Muscle of leg (tissue), 3 donors: ENCODE measurements at regions not wholly inside any gene's neighbourhood (a gene's known extent, or its start where the extent isn't known, plus 50 kb on each side); places are given as distances from the start of the nearest gene placed in this dataset.

ENCODE experiments used
- DNase-seq: peaks from one replicate; pipeline ENCODE4 v3.0.0; 2013
- H3K27ac ChIP-seq: one replicate; pipeline ENCODE4 v1.5.1; 2013; ENCODE audit warnings: mild to moderate bottlenecking, low read length, control low read depth
- H3K27me3 ChIP-seq: one replicate; pipeline ENCODE4 v1.6.1; 2013; ENCODE audit warnings: low read length; ENCODE audit not compliant: control insufficient read depth, insufficient read depth
- H3K36me3 ChIP-seq: one replicate; pipeline ENCODE4 v1.6.1; 2013; ENCODE audit warnings: low read length; ENCODE audit not compliant: control insufficient read depth, insufficient read depth
- H3K4me1 ChIP-seq: one replicate; pipeline ENCODE4 v1.6.1; 2013; ENCODE audit warnings: low read length; ENCODE audit not compliant: control insufficient read depth, insufficient read depth
- H3K4me3 ChIP-seq: one replicate; pipeline ENCODE4 v1.5.1; 2013; ENCODE audit warnings: low read length, control low read depth
- H3K9me3 ChIP-seq: replicated peaks from 2 replicates; pipeline ENCODE4 v1.6.1; 2013; ENCODE audit warnings: low read depth, low read length; ENCODE audit not compliant: control insufficient read depth
- WGBS: methylation state at CpG from one replicate; pipeline ENCODE4 v1.1.5; 2013; ENCODE audit warnings: missing lambda C conversion rate; ENCODE audit not compliant: insufficient coverage; 5-methylcytosine and 5-hydroxymethylcytosine counted together

DNA sequence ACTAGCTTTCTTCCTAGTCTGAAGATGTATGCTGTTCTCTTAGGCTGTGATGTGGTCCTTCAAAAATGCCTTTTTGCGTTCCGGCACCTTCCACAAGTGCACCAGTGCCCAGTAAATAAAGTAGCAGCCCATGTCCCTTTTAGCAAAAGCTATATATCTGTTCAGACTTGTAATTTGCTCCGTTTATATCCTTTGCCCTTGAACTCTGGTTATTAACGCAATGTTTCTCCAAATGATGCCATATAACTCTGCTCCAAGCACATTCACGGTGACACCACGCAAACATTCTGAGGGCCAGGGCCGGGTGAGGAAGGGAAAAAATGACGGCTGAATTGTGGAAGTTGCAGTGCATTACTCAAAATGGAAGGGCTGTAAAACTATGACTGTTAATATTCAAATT is 1001.1 kb upstream of the NR2F2 start:
- H3K4me1 ChIP-seq = peaks cover 14% of the 10 kb centered on the region
- H3K9me3 ChIP-seq = no peaks in the 10 kb centered on the region
- DNase-seq = no peak
- no peak overlapping the region for H3K27ac ChIP-seq
- H3K27me3 ChIP-seq = peaks cover 3% of the 10 kb centered on the region
- no peak overlapping the region for H3K4me3 ChIP-seq
- WGBS = 88% methylated on average over 6 of the region's 8 CpGs
- H3K36me3 ChIP-seq = no peaks in the 10 kb centered on the region

- no peaks in the 10 kb centered on the region for H3K36me3 ChIP-seq
- no peak overlapping the region for H3K4me3 ChIP-seq
- no peaks in the 10 kb centered on the region for H3K4me1 ChIP-seq
- WGBS = no CpG with 5 or more reads among the region's 6 CpGs
- no peaks in the 10 kb centered on the region for H3K27me3 ChIP-seq
- no peak overlapping the region for H3K27ac ChIP-seq
- H3K9me3 ChIP-seq = no peaks in the 10 kb centered on the region
- DNase-seq = no peak
These were observed 988.8 kb upstream of the NR2F2 start for GRCh38 chr15:95341686-95342085.

DNA sequence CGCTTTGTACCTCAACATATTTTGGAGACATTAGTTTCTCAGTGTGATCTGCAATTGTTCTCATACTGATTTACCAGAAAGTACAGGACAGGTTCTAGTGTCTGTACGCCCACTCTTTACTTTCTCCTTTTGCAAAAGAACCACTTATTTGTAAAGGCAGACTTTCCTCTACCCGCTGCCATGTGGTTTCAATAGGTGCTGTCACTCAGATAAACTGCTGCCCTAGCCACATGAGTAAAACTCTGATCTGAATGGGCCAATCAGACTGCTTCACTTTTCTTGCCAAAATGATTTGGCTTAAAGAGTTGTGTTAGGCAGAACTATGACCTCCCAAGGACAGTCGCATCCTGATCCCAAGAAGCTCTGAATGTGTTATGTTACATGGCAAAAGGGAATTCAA is 984.6 kb upstream of the NR2F2 start:
- Histone ChIP-seq H3K36me3 (no peaks in the 10 kb centered on the region), H3K27ac (no peak overlapping the region), H3K4me3 (no peak overlapping the region), H3K9me3 (no peaks in the 10 kb centered on the region), H3K27me3 (no peaks in the 10 kb centered on the region), H3K4me1 (no peaks in the 10 kb centered on the region)
- 73% methylated on average over 3 of the region's 4 CpGs for WGBS
- DNase-seq = no peak

DNA sequence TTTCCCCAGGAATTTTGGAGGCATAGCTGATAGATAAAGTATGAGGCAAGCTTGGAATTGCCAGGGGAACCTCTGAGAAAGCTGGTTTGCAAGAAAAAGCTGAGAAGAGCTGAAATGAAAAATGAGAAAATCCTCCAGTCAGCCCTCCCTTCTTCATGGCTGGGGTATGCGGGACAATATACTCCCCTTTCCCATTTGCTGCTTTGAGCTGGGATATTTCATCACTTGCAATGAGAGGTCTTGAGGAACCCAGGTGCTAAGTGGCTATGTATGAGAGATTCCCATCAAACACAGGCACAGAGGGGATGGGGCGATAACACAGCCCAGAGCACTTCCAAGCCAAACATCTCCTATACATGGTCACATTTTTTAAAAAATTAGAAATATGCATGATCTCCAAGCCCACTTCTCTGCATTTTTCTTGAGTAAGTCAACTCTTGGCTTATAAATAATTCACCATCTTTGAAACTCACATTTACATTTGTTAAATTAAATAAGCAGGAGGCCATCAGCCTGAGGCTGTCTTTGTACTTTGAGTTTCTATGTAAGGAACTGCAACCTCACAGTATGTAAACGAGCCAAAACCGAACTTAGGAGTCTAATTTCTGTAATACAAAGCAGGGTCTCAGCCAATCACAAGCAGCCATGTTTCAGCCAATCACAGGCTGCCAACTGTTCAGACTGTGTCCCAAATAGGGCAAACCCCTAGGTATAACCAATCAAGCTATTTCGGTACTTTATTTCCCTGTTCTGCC is 983.6 kb upstream of the NR2F2 start:
- DNase-seq = no peak
- Histone ChIP-seq H3K4me1 (no peaks in the 10 kb centered on the region), H3K36me3 (no peaks in the 10 kb centered on the region), H3K4me3 (no peak overlapping the region), H3K27ac (no peak overlapping the region), H3K27me3 (no peaks in the 10 kb centered on the region), H3K9me3 (no peaks in the 10 kb centered on the region)
- WGBS = 93% methylated on average over 2 of the region's 5 CpGs

DNA sequence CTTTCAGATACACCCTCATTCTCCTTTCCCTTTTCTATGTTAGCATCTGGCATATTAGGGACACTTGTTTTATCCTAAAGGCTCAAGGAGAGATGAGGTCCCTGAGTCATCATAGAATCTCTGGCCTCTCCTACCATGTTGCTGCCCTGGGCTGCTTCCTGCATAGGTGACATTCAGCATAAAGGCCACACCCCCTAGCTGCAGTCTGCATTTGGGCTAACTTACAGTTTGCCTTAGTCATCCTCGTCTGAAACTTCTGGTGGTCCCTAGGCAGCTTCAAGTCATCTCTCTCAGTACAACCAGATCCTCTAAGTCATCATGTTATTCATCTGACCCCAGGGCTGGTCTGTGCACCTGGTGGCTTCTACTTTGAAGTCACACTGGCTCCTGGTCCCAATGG is 982.7 kb upstream of the NR2F2 start:
- no peak overlapping the region for H3K27ac ChIP-seq
- no peaks in the 10 kb centered on the region for H3K4me1 ChIP-seq
- H3K27me3 ChIP-seq = no peaks in the 10 kb centered on the region
- WGBS = 71% methylated on average over 1 of the region's 1 CpG
- H3K9me3 ChIP-seq = no peaks in the 10 kb centered on the region
- no peaks in the 10 kb centered on the region for H3K36me3 ChIP-seq
- no peak overlapping the region for H3K4me3 ChIP-seq
- no peak for DNase-seq

DNA sequence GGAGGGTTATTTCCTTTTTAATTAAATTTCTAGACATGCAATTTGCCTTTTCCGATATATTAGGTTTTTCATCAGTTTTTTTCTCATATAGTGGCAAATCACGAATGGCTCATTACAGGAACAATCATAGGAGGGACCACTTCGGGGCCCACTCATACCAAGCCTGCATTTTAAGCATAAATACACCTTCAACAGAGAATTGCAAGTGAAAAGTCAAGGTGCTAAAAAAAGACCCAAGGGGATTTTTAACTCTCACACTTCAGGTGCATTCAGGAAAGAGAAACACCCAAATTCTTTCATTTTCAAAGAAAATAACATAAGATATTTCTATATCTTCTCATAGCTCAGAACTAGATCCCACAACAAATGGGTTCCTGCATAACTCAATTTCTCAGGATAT is 979.6 kb upstream of the NR2F2 start:
- no peaks in the 10 kb centered on the region for H3K9me3 ChIP-seq
- WGBS = no CpG with 5 or more reads among the region's 3 CpGs
- no peak for DNase-seq
- H3K4me3 ChIP-seq = no peak overlapping the region
- H3K27ac ChIP-seq = no peak overlapping the region
- H3K27me3 ChIP-seq = no peaks in the 10 kb centered on the region
- H3K36me3 ChIP-seq = no peaks in the 10 kb centered on the region
- no peaks in the 10 kb centered on the region for H3K4me1 ChIP-seq

GRCh38 chr15:95352631-95353187 is 977.8 kb upstream of the NR2F2 start:
- Histone ChIP-seq H3K36me3 (no peaks in the 10 kb centered on the region), H3K27ac (no peak overlapping the region), H3K9me3 (no peaks in the 10 kb centered on the region), H3K27me3 (no peaks in the 10 kb centered on the region), H3K4me3 (no peak overlapping the region), H3K4me1 (no peaks in the 10 kb centered on the region)
- no peak for DNase-seq
- no CpG with 5 or more reads among the region's 9 CpGs for WGBS

GRCh38 chr15:95353512-95353911 is 977.0 kb upstream of the NR2F2 start:
- no peaks in the 10 kb centered on the region for H3K9me3 ChIP-seq
- no peaks in the 10 kb centered on the region for H3K36me3 ChIP-seq
- no peaks in the 10 kb centered on the region for H3K27me3 ChIP-seq
- H3K27ac ChIP-seq = no peak overlapping the region
- H3K4me3 ChIP-seq = no peak overlapping the region
- no peak for DNase-seq
- no peaks in the 10 kb centered on the region for H3K4me1 ChIP-seq
- WGBS = no CpG with 5 or more reads among the region's 1 CpG

- Histone ChIP-seq H3K27ac (no peak overlapping the region), H3K9me3 (peaks cover 4% of the 10 kb centered on the region), H3K36me3 (no peaks in the 10 kb centered on the region), H3K4me3 (no peak overlapping the region), H3K27me3 (no peaks in the 10 kb centered on the region), H3K4me1 (no peaks in the 10 kb centered on the region)
- no peak for DNase-seq
- no CpG with 5 or more reads among the region's 5 CpGs for WGBS
These were observed 970.5 kb upstream of the NR2F2 start for GRCh38 chr15:95359966-95360365.

DNA sequence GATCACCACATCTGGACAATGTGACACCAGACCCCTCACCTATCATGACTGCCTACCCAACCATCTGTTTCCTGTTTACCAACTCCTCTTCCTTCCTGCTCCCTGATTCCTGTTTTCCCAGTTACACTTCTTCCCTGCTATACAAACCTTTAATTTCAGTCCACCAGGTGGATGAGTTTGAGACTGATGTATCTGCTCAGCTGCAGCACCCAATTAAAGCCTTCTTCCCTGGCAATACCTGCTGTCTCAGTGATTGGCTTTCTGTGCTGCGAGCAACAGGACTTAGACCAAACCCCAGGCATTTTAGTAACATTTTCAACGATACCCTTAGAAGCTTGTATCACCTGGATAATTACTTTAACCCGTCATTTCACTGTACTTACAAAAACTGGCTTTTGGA is 968.2 kb upstream of the NR2F2 start:
- 100% methylated on average over 1 of the region's 3 CpGs for WGBS
- H3K4me1 ChIP-seq = peaks cover 2% of the 10 kb centered on the region
- H3K27me3 ChIP-seq = no peaks in the 10 kb centered on the region
- H3K27ac ChIP-seq = no peak overlapping the region
- H3K9me3 ChIP-seq = peaks cover 4% of the 10 kb centered on the region
- no peaks in the 10 kb centered on the region for H3K36me3 ChIP-seq
- DNase-seq = no peak
- H3K4me3 ChIP-seq = no peak overlapping the region

DNA sequence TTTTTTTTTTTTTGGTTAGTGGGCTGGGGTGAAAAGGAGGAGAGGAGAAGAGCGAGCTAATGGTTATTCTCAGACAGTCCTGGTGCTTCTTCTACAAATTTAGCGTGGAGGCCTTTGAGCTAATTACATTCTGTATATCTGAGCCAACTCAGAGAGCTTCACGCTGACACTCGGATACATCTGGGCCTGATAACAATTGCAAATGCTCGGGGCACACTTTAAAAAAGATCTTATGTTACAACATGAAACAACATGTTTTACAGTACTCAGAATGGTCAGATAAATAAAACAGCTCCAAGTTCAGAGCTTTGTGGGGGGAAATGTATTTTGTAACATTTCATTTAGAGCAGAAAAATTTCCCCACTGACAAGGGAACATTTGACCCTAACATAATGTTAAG is 966.9 kb upstream of the NR2F2 start:
- Histone ChIP-seq H3K4me3 (no peak overlapping the region), H3K27ac (no peak overlapping the region), H3K9me3 (peaks cover 4% of the 10 kb centered on the region), H3K36me3 (no peaks in the 10 kb centered on the region), H3K4me1 (peaks cover 2% of the 10 kb centered on the region), H3K27me3 (no peaks in the 10 kb centered on the region)
- DNase-seq = peak; percentile 21
- 20% methylated on average over 1 of the region's 5 CpGs for WGBS
